ENCODE measurements at regions not wholly inside any gene's neighbourhood (a gene's known extent, or its start where the extent isn't known, plus 50 kb on each side); places are given as distances from the start of the nearest gene placed in this dataset.

DNA sequence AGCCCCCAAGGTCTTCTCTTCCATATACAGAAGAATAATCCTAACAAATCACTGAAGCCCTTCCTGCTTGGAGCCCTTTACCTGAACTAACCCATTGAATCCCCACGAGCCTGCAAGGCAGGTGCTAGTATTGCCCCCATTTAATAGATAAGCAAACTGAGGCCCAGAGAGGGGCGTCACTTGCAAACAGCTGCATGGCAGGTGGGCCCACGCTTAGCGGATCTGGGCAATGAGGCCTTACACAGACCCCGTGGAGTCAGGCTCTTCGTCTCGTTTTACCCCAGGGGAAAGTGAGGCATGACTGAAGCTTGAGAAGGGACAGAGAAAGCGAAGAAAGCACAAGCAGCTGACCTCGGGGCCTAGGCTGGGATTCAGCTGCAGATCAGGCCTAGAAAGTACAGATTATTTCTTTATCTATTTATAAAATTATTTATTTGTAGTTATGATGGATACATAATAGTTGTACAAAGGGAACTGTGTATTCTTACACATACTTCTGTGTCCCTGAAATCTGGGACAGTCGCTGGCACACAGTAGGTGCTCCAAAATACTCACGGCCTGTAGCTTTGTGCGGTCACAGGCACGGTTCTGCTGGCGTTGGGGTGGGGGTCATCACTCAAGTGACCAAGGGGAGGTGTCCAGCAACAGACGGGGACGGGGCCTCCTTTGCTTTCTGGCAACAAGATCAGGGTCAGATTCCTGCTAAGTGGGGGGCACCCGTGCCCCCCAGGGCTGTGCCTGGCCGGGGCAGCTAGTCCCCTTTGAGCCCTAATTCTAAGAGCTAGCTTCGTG lies 223.2 kb upstream of the GSE1 start:
- ATAC-seq (no peak), DNase-seq (ENCODE audit: low spot score) (no peak), FAIRE-seq (no peak)
- Histone ChIP-seq H3K79me2 (ENCODE audit: insufficient read depth, low read length) (no peaks in the 10 kb centered on the region), H3K9me3 (ENCODE audit: low read length) (no peaks in the 10 kb centered on the region), H3K36me3 (replicated peaks in 1 of 2; ENCODE audit: control insufficient read depth in 1 of 2, insufficient read depth in 2 of 2, low read length in 2 of 2) (no peaks in the 10 kb centered on the region), H2AFZ (ENCODE audit: low read length) (no peak overlapping the region), H3K4me1 (ENCODE audit: insufficient read depth, low read length) (peaks cover 41% of the 10 kb centered on the region), H3K9ac (ENCODE audit: insufficient read depth, low read depth, low read length) (no peak overlapping the region), H3K27me3 (ENCODE audit: control insufficient read depth in 1 of 2, insufficient read depth in 2 of 2, low read length in 2 of 2) (peaks cover 3 to 8% of the 10 kb centered on the region in 2 experiments; a peak in 4 of 5 replicates), H3K4me2 (ENCODE audit: low read depth, low read length) (peak overlapping the region; percentile 38), H3K27ac (ENCODE audit: extremely low read length, insufficient read depth, low read length) (no peak overlapping the region), H3K4me3 (replicated peaks in 1 of 3; ENCODE audit: insufficient read depth in 1 of 3, low read depth in 2 of 3, low read length in 3 of 3) (no peak overlapping the region), H4K20me1 (ENCODE audit: insufficient read depth, low read length) (peaks cover 11% of the 10 kb centered on the region; the same call in 1 of the 2 replicates)
- ChIA-PET POLR2A (interaction anchor here (0.9 to 1.0 kb wide), 5 partner anchors 33 to 223 kb away, joined by 3 to 5 read pairs (median 3); partner anchors contain the start of gene GSE1), CTCF (ENCODE audit: low intra/inter-chr PET ratio, low total read pairs) (interaction anchor here (1.0 kb wide), 1 partner anchor 30 kb away, joined by 3 read pairs; no protein-coding TSS in a partner anchor)
- intact Hi-C loops (cut with micrococcal nuclease; ENCODE audit: unreplicated experiment): loop anchor here (10.0 kb wide), 2 partner anchors 225 to 325 kb away; partner anchors contain the start of gene GSE1
- WGBS (ENCODE audit: low lambda C conversion rate): 38% methylated on average over 14 of the region's 19 CpGs
- in situ Hi-C loops (cut with HindIII; ENCODE audit: extremely low pct_ligation_motif_present, low pct_unique_long_range_greater_than_20kb): no loop called here
- BruUV-seq (replicated peaks): no TSS peak
- TF ChIP-seq ZKSCAN1 (IDR thresholded peaks at IDR 0.05; ENCODE audit: low read length): peak; percentile 35; the same call in 1 of the 2 replicates
- peak; percentile 93 for TF ChIP-seq ZNF629 (CRISPR knock-in tag; conservative IDR thresholded peaks at IDR 0.05)
- no peak for TF ChIP-seq ZNF510 (CRISPR knock-in tag; IDR thresholded peaks at IDR 0.05; ENCODE audit: low read depth)
- no peak for TF ChIP-seq CHCHD3 (CRISPR knock-in tag; IDR thresholded peaks at IDR 0.05)
- TF ChIP-seq TARDBP (CRISPR knock-in tag; IDR thresholded peaks at IDR 0.05): no peak
- TF ChIP-seq NFKBIZ (CRISPR knock-in tag; IDR thresholded peaks at IDR 0.05): no peak
- TF ChIP-seq, protein P1, sequence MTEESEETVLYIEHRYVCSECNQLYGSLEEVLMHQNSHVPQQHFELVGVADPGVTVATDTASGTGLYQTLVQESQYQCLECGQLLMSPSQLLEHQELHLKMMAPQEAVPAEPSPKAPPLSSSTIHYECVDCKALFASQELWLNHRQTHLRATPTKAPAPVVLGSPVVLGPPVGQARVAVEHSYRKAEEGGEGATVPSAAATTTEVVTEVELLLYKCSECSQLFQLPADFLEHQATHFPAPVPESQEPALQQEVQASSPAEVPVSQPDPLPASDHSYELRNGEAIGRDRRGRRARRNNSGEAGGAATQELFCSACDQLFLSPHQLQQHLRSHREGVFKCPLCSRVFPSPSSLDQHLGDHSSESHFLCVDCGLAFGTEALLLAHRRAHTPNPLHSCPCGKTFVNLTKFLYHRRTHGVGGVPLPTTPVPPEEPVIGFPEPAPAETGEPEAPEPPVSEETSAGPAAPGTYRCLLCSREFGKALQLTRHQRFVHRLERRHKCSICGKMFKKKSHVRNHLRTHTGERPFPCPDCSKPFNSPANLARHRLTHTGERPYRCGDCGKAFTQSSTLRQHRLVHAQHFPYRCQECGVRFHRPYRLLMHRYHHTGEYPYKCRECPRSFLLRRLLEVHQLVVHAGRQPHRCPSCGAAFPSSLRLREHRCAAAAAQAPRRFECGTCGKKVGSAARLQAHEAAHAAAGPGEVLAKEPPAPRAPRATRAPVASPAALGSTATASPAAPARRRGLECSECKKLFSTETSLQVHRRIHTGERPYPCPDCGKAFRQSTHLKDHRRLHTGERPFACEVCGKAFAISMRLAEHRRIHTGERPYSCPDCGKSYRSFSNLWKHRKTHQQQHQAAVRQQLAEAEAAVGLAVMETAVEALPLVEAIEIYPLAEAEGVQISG (CRISPR knock-in tag; IDR thresholded peaks at IDR 0.05): 0 out of 2 replicates have a peak, but pooled peaks have one; percentile 2
- no peak for TF ChIP-seq ZNF776 (CRISPR knock-in tag; IDR thresholded peaks at IDR 0.05)
- no peak for TF ChIP-seq SOX13 (IDR thresholded peaks at IDR 0.05)
- no peak for TF ChIP-seq SOX13 (CRISPR knock-in tag; conservative IDR thresholded peaks at IDR 0.05 in 1 of 2, IDR thresholded peaks at IDR 0.05 in 1 of 2)
- TF ChIP-seq, protein P2, sequence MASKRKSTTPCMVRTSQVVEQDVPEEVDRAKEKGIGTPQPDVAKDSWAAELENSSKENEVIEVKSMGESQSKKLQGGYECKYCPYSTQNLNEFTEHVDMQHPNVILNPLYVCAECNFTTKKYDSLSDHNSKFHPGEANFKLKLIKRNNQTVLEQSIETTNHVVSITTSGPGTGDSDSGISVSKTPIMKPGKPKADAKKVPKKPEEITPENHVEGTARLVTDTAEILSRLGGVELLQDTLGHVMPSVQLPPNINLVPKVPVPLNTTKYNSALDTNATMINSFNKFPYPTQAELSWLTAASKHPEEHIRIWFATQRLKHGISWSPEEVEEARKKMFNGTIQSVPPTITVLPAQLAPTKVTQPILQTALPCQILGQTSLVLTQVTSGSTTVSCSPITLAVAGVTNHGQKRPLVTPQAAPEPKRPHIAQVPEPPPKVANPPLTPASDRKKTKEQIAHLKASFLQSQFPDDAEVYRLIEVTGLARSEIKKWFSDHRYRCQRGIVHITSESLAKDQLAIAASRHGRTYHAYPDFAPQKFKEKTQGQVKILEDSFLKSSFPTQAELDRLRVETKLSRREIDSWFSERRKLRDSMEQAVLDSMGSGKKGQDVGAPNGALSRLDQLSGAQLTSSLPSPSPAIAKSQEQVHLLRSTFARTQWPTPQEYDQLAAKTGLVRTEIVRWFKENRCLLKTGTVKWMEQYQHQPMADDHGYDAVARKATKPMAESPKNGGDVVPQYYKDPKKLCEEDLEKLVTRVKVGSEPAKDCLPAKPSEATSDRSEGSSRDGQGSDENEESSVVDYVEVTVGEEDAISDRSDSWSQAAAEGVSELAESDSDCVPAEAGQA (IDR thresholded peaks at IDR 0.05; ENCODE audit: low read depth): no peak
- TF ChIP-seq, protein P2 (CRISPR knock-in tag; IDR thresholded peaks at IDR 0.05; ENCODE audit: borderline replicate concordance): no peak
- no peak for TF ChIP-seq ZNF3 (CRISPR knock-in tag; IDR thresholded peaks at IDR 0.05)
- 0 out of 2 replicates have a peak, but pooled peaks have one; percentile 30 for TF ChIP-seq KDM1A (CRISPR knock-in tag; IDR thresholded peaks at IDR 0.05)
- no peak for TF ChIP-seq HNRNPK (IDR thresholded peaks at IDR 0.05; ENCODE audit: low read depth, low read length, poor library complexity, severe bottlenecking)
